ENCODE measurements at regions not wholly inside any gene's neighbourhood (a gene's known extent, or its start where the extent isn't known, plus 50 kb on each side); places are given as distances from the start of the nearest gene placed in this dataset.
A peak's percentile ranks its signal among the peaks of the same experiment; 100 is the strongest.
"Not testable (repeated sequence)": the region's sequence is repeated elsewhere in the genome, so short reads cannot be mapped to it uniquely, and the experiment has no call there.

DNA sequence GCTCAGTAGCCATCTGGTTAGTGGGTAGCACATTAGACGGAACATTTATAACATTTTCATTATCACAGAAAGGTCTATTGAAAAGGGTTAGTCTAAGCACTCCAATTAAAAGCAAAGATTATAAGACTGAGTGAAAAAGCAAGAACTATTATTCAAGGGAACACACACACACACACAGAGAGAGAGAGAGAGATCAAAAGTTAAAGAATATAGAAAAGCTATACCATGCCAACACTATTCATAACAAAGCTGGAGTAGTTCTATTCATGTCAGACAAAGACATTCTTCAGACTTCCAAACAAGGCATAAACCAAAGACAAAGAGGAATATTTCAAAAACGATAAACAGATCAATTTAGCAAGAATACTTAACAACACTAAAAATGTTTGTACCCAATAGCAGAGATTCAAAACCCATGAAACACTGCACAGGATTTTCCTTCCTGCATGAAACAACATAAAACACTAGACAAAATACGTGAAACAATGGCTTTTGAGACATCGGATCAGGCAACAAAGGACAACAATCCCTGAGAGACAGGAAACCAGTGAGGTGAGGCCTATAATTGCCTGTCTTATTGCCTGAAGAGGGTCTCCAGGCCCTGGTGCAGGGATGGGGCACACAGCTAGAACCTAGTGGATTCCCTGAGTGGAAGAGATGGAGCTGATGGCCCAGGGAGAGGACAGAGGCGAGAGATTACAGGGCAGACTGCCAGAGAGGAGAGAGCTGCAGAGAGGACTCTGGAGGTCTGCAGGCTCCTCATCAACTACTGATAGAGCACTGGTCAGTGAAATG lies 83.6 kb upstream of the NPAS2 start:
- no peak for DNase-seq (ENCODE audit: low read depth in 4 of 4, low spot score in 3 of 4)

DNA sequence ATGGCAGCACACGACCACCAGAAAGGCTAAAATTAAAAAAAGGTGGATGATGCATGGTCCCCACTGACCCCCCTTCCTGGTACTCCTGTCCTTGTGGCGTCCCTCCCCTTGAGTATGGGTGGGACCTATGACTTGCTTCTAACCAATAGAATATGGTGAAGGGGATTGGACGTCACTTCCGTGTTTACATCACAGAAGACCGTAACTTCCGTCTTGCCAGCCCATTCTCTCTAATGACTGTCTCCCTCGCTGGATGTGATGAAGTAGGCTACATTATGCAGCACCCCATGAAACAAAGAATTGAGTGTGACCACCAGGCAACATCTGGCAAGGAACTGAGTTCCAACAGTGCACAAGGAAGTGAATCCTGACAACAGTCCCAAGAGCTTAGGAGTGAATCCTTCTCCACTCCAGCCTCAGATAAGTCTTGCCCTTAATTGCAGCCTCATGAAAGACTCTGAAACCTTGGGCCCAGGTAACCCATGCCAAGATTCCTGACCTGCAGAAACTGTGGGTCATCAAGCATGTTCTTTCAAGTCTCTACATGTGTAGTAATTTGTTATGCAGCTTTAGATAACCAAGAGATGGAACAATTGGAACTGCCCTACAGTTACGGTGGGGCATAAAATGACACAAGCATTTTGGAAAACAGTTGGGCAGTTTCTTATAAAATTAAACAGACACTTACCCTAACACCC lies 80.1 kb upstream of the NPAS2 start:
- no peak for DNase-seq (ENCODE audit: low read depth in 4 of 4, low spot score in 3 of 4)

DNA sequence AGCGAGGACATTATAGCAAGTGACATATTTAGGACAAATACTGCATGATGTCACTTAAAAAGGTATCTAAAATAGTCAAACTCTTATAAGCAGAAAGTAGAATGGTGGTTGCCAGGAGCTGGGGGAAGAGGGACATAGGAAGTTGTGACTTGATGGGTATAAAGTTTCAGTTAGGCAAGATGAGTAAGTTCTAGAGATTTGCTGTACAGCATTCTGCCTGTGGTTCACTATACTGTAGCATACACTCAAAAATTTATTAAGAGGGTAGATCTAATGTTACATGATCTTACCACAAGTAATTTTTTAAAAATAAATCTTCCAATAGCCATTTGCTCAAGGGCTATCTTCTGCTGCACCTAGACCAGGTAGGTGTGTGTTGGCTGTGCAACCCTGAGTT lies 78.1 kb upstream of the NPAS2 start:
- DNase-seq (ENCODE audit: low read depth in 4 of 4, low spot score in 3 of 4) = no peak

- peak; percentile 41 to 66 (median 55) for DNase-seq (ENCODE audit: low read depth in 4 of 4, low spot score in 3 of 4)
These were observed 77.4 kb upstream of the NPAS2 start for GRCh38 chr2:100742277-100743254.

- DNase-seq (ENCODE audit: low read depth in 4 of 4, low spot score in 3 of 4) = no peak
These were observed 76.2 kb upstream of the NPAS2 start for GRCh38 chr2:100743741-100744140.

GRCh38 chr2:100744184-100744583 lies 75.8 kb upstream of the NPAS2 start:
- DNase-seq (ENCODE audit: low read depth in 4 of 4, low spot score in 3 of 4) = no peak

DNA sequence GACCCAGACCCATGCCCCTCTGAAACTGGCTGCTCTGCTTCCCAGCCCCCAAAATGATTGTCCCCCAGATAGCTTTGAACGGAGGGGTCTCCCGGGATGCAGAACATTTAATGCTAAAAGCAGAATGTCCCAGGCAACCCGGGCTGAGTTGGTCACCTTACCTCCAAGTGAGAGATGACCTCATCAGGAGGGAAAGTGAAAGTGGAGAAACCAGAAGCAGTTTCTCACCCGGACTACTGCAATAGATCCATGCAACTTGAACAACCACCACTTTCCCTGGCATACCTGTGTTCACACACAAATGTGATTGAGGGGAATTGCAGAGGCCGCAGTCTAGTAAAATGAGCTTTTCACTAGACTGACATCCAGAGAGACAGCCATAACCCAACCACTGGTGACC lies 75.3 kb upstream of the NPAS2 start:
- no peak for DNase-seq (ENCODE audit: low read depth in 4 of 4, low spot score in 3 of 4)

DNA sequence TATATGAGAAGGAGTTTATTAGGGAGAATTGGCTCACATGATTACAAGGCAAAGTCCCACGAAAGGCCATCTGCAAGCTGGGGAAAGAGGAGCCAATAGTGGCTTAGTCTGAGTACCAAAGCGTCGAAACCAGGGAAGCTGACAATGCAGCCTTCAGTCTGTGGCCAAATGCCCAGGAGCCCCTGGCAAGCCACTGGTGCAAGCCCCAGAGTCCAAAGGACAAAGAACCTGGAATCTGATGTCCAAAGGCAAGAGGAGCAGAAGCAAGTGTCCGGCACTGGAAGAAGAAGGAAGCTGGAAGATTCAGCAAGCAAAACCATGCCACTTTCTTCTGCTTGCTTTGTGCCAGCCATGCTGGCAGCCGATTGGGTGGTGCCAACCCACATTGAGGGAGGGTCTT lies 74.3 kb upstream of the NPAS2 start:
- DNase-seq (ENCODE audit: low read depth in 4 of 4, low spot score in 3 of 4) = no peak

DNA sequence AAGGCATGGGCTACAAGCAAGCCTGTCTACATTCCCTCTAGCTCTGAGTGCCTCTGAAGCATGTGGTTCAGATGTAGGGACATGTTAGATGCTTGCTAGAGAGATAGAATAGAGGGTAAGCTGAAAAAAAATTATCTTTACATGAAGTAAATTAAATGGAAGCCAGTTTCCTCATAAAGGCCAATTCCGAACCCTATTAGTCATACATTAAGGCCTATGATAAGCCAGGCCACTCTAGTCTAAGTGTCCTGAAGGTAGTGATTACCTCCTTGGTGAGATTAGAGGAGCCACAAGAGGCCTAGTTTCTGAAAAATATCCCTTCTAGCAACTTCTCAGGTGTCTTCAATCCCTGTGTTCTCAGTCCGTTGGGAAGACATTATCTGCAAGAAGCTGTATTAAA lies 72.4 kb upstream of the NPAS2 start:
- no peak for DNase-seq (ENCODE audit: low read depth in 4 of 4, low spot score in 3 of 4)

DNA sequence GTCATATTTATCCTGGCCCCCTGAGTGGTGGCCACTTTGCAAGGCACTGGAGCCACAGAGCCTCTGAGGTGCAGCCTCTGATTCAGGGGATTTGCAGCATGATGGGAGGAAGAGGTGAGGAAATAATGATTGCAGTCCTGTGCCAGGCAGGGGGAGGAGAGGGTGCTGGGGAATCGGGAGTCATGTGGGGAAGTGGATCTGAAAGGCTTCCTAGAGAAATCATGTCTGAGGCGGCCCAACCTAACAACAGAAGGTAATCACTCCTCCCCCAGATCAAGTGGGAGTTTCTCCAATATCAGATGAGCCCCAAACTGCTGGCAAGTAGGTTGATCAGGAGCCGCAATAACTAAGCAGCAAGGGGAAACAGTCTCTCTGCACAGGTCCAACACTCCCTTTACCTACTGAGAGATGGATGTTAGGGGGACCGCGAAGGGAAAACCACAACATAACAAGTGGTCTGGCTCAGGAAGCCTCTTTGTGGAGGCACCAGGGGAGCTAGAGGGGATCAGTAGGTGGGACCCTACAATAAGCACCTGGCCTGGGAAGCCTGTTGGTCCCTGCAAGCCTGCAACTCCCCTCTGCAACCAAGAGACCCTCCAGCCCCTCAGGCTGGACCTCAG lies 71.8 kb upstream of the NPAS2 start:
- no peak for DNase-seq (ENCODE audit: low read depth in 4 of 4, low spot score in 3 of 4)

- no peak for DNase-seq (ENCODE audit: low read depth in 4 of 4, low spot score in 3 of 4)
These were observed 71.3 kb upstream of the NPAS2 start for GRCh38 chr2:100748673-100749072.

DNA sequence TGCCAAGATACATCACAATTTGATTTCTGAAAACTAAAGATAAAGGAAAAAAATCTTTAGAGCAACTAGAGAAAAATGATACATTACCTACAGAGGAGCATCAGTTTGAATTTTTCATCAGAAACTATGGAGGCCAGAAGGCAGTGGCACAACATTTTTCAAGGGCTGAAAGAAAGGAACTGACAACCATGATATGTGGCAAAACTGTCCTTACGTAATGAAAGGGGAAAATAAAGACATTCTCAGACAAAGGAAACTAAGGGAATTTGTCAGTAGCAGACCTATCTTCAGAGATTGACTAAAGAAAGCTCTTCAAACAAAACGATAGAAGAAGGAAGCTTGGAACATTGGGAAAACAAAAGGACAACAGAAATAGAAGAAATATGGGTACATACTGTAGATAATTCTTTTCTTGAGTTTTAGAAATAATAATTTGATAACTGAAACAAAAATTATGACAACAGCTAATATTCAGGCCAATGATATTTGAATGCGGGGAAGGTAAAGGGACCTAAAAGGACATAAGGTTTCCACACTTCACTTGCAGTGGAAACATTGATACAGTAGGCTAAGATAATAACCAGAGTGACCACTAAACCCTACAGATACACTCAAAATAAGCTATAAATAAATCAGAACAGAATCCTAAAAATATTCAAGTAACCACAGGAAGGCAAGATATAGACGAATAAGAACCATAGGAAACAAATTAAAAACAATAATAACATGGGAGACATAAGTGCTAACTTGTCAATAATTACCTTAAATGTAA lies 70.0 kb upstream of the NPAS2 start:
- DNase-seq (ENCODE audit: low read depth in 4 of 4, low spot score in 3 of 4) = no peak

DNA sequence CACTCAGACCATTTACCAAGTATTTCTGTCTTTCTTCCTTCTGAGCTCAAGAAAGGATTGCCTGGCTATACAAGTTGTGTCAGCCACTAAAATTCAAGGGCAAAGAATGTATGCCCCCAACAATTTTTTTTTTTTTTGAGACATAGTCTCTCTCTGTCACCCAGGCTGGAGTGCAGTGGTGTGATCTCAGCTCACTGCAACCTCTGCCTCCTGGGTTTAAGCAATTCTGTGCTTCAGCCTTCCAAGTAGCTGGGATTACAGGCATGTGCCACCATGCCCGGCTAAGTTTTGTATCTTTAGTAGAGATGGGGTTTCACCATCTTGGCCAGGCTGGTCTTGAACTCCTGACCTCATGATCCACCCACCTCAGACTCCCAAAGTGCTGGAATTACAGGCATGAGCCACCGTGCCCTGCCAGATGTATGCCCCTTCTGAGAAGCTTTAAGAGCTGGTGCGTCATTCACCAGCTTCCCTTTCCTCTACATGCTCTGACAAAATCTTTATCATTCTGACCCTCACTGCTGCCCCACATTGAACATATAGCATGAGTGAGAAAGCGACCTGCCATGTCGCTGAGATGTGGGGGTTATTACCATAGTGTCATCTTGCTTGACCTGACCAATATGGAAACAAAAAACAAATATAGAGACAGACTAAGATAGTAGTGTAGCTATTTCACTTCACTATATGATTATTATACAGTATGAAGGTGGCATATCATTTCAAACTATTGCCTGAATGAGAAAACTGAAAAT lies 67.9 kb upstream of the NPAS2 start:
- not testable (repeated sequence) for DNase-seq (ENCODE audit: low read depth in 4 of 4, low spot score in 3 of 4)

DNA sequence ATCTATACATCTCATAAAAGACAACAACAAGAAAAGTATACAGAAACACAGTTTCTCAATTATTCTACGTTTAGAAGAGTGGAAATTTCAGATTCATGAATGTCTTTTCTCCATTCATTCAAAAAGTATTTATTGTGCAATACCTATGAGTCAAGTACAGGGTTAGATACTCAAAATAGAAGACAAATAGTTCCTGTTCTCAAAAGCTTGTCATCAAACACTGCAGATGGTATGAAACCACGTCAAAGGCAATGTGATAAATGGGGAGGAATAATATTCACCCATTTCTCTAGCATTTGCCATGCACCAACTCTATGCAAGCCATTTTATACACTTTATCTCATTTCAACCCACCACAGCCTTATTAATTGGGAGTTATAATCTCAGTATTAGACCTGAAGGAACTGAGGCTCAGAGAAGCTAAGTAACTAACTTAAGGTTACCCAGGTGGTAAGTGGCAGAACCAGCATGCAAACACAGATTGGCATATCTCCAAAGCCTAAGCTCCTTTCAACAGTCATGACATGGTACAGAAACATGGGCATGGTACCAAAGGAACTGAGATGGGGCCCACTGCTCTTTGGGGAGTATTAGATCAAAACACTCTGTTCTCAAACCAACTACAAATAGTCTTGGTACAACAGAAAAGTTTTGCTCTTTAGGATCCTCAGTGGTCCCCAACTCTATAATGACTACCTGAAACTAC lies 67.2 kb upstream of the NPAS2 start:
- DNase-seq (ENCODE audit: low read depth in 4 of 4, low spot score in 3 of 4) = no peak

DNA sequence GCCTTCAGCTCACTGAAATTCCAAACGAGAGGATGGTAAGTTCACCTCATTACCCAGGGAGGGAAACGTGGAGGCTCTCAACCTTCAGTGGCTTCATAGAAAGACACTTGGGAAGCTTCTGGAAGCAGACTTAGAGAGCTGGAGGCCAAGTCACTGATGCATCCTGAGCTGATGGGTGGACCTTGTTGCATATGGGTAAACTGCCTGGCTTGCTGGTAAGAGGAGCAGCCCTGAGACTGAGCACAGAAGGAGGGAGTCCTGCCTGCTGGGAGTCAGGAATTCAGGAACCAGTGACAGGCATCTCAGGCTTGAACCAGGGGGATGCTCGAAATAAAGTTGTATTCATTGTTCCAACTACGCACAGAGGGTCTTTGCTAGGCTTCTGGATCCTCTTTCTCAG lies 66.5 kb upstream of the NPAS2 start:
- no peak for DNase-seq (ENCODE audit: low read depth in 4 of 4, low spot score in 3 of 4)

GRCh38 chr2:100753881-100754280 lies 66.1 kb upstream of the NPAS2 start:
- no peak for DNase-seq (ENCODE audit: low read depth in 4 of 4, low spot score in 3 of 4)

GRCh38 chr2:100754951-100755350 lies 65.0 kb upstream of the NPAS2 start:
- DNase-seq (ENCODE audit: low read depth in 4 of 4, low spot score in 3 of 4) = no peak

- DNase-seq (ENCODE audit: low read depth in 4 of 4, low spot score in 3 of 4) = no peak
These were observed 64.5 kb upstream of the NPAS2 start for GRCh38 chr2:100755441-100755840.

DNA sequence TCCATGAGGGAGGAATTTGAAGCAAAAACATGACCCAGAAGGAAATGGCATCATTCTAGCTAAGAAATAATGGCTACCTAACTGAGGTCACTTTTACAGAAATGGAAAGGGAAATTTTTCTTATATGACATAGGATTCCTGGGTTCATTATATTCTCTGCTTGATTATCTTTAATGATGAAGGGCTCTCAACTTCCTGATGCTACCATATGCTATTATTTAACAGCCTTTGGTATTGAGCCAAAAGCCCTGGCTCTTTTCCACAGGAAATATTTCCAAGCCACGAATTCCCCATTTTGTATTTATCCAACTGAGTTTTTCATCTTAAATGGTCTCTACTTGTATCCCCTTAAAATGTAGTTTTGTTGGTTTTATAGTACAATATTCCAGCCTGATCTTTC lies 63.2 kb upstream of the NPAS2 start:
- no peak for DNase-seq (ENCODE audit: low read depth in 4 of 4, low spot score in 3 of 4)
